ENCODE measurements at regions not wholly inside any gene's neighbourhood (a gene's known extent, or its start where the extent isn't known, plus 50 kb on each side); places are given as distances from the start of the nearest gene placed in this dataset.

GRCh38 chr1:38451541-38451993 is 405.0 kb upstream of the POU3F1 start:
- TF ChIP-seq EZH2 (IDR thresholded peaks at IDR 0.05; ENCODE audit: borderline replicate concordance, low read length): no peak
- no peak for TF ChIP-seq CTCF (IDR thresholded peaks at IDR 0.05; ENCODE audit: low read length)

Measured in OCI-LY1 (cell line).